D721Med (cell line): ENCODE measurements at regions not wholly inside any gene's neighbourhood (a gene's known extent, or its start where the extent isn't known, plus 50 kb on each side); places are given as distances from the start of the nearest gene placed in this dataset.

Experiments used
- DNase-seq: peaks from one replicate; pipeline ENCODE4 v3.0.0; 2011; ENCODE audit warnings: low spot score; ENCODE audit not compliant: insufficient read length
- FAIRE-seq: peaks from 2 replicates; lab custom pipeline; 2011; peaks lifted over from hg19 to GRCh38; lab: Jason Lieb, UNC
- CTCF ChIP-seq: IDR thresholded peaks from 2 replicates; pipeline ENCODE4 v1.5.1; 2012; ENCODE audit warnings: mild to moderate bottlenecking, control low read depth; ENCODE audit not compliant: insufficient read depth; ENCODE audit errors: missing control alignments

- FAIRE-seq (no peak), DNase-seq (no peak)
Measured at GRCh38 chr6:120816794-120817193, 517.5 kb downstream of the TBC1D32 start.

GRCh38 chr6:120805276-120805675 is 529.0 kb downstream of the TBC1D32 start:
- no peak for DNase-seq
- no peak for TF ChIP-seq CTCF
- FAIRE-seq, result no peak

More at GRCh38 chr6:120816794-120817193, 517.5 kb downstream of the TBC1D32 start:
- no peak for TF ChIP-seq CTCF

GRCh38 chr6:120804612-120805011 is 529.7 kb downstream of the TBC1D32 start:
- FAIRE-seq (no peak), DNase-seq (no peak)
- no peak for TF ChIP-seq CTCF

- FAIRE-seq, result no peak
- TF ChIP-seq CTCF, result no peak
- no peak for DNase-seq
Measured at GRCh38 chr6:120786682-120787081, 547.6 kb downstream of the TBC1D32 start.

GRCh38 chr6:120786256-120786655 is 548.0 kb downstream of the TBC1D32 start:
- DNase-seq (no peak), FAIRE-seq (no peak)
- no peak for TF ChIP-seq CTCF

- DNase-seq (no peak), FAIRE-seq (no peak)
- no peak for TF ChIP-seq CTCF
Measured at GRCh38 chr6:120785459-120786086, 548.7 kb downstream of the TBC1D32 start.

- TF ChIP-seq CTCF, result no peak
- DNase-seq (no peak), FAIRE-seq (no peak)
Measured at GRCh38 chr6:120779441-120779840, 554.8 kb downstream of the TBC1D32 start.
